EL (cell line): ENCODE measurements at regions not wholly inside any gene's neighbourhood (a gene's known extent, or its start where the extent isn't known, plus 50 kb on each side); places are given as distances from the start of the nearest gene placed in this dataset.

Experiments used
- DNase-seq: peaks from one replicate; pipeline ENCODE4 v3.0.0-alpha.2; 2016

GRCh38 chr6:133632206-133632605, 256.7 kb upstream of the TCF21 start:
- DNase-seq, result peak; percentile 61

- DNase-seq, result no peak
Observed at GRCh38 chr6:133632906-133633305, 256.0 kb upstream of the TCF21 start.

- no peak for DNase-seq
Observed at GRCh38 chr6:133634474-133634873, 254.4 kb upstream of the TCF21 start.

- no peak for DNase-seq
Observed at GRCh38 chr6:133635447-133635846, 253.5 kb upstream of the TCF21 start.

- DNase-seq, result no peak
Observed at GRCh38 chr6:133637436-133637835, 251.5 kb upstream of the TCF21 start.

- DNase-seq, result no peak
Observed at GRCh38 chr6:133637874-133638273, 251.0 kb upstream of the TCF21 start.

GRCh38 chr6:133641104-133641503, 247.8 kb upstream of the TCF21 start:
- peak; percentile 54 for DNase-seq

GRCh38 chr6:133644548-133644891, 244.4 kb upstream of the TCF21 start:
- DNase-seq, result no peak

- peak; percentile 73 for DNase-seq
Observed at GRCh38 chr6:133644892-133645619, 243.9 kb upstream of the TCF21 start.

- peak; percentile 95 for DNase-seq
Observed at GRCh38 chr6:133645966-133646740, 242.8 kb upstream of the TCF21 start.

GRCh38 chr6:133648581-133648980, 240.3 kb upstream of the TCF21 start:
- DNase-seq, result peak; percentile 52

GRCh38 chr6:133671376-133671775, 217.5 kb upstream of the TCF21 start:
- DNase-seq, result no peak

- DNase-seq, result no peak
Observed at GRCh38 chr6:133673056-133673455, 215.9 kb upstream of the TCF21 start.

- DNase-seq, result no peak
Observed at GRCh38 chr6:133674661-133675060, 214.3 kb upstream of the TCF21 start.

GRCh38 chr6:133680994-133681393, 207.9 kb upstream of the TCF21 start:
- no peak for DNase-seq

- no peak for DNase-seq
Observed at GRCh38 chr6:133681891-133682290, 207.0 kb upstream of the TCF21 start.

- DNase-seq, result no peak
Observed at GRCh38 chr6:133682506-133683307, 206.2 kb upstream of the TCF21 start.

- DNase-seq, result no peak
Observed at GRCh38 chr6:133683308-133683580, 205.7 kb upstream of the TCF21 start.

- DNase-seq, result no peak
Observed at GRCh38 chr6:133683606-133684005, 205.3 kb upstream of the TCF21 start.

- DNase-seq, result no peak
Observed at GRCh38 chr6:133688705-133689492, 200.0 kb upstream of the TCF21 start.

GRCh38 chr6:133689863-133690262, 199.1 kb upstream of the TCF21 start:
- no peak for DNase-seq

- no peak for DNase-seq
Observed at GRCh38 chr6:133693565-133693964, 195.3 kb upstream of the TCF21 start.

- no peak for DNase-seq
Observed at GRCh38 chr6:133697185-133697584, 191.7 kb upstream of the TCF21 start.
